ENCODE measurements at regions not wholly inside any gene's neighbourhood (a gene's known extent, or its start where the extent isn't known, plus 50 kb on each side); places are given as distances from the start of the nearest gene placed in this dataset.

- intact Hi-C loops (cut with micrococcal nuclease) (no loop called here), in situ Hi-C loops (cut with MboI) (no loop called here)
- ChIA-PET POLR2A (no interaction called here), CTCF (ENCODE audit: low intra/inter-chr PET ratio) (no interaction called here)
- H3K36me3 ChIP-seq (ENCODE audit: control insufficient read depth, insufficient read depth, low read length), result no peaks in the 10 kb centered on the region; the same call in 2 of the 3 replicates
- H2AFZ ChIP-seq (ENCODE audit: low read depth, low read length), result no peak overlapping the region
- H3K9me3 ChIP-seq (replicated peaks; ENCODE audit: control insufficient read depth, insufficient read depth, low read depth, low read length), result no peaks in the 10 kb centered on the region
- no peak overlapping the region for H3K27ac ChIP-seq (ENCODE audit: extremely low read depth, low read depth, low read length)
- no peaks in the 10 kb centered on the region for H3K79me2 ChIP-seq (ENCODE audit: control insufficient read depth, insufficient read depth, low read length)
- H3K9ac ChIP-seq (ENCODE audit: insufficient read depth in 1 of 2, low read depth in 2 of 2, low read length in 2 of 2), result no peak overlapping the region
- no peaks in the 10 kb centered on the region for H3K9me1 ChIP-seq (ENCODE audit: control insufficient read depth, insufficient read depth, low read length)
- no peaks in the 10 kb centered on the region for H3K27me3 ChIP-seq (ENCODE audit: control insufficient read depth in 2 of 2, insufficient read depth in 2 of 2, low read length in 2 of 2)
- H4K20me1 ChIP-seq (replicated peaks; ENCODE audit: control insufficient read depth, insufficient read depth, low read length), result no peaks in the 10 kb centered on the region
- no peak for DNase-seq (ENCODE audit: extremely low read depth in 1 of 4, low spot score in 3 of 4)
- no peak for FAIRE-seq
- no peak overlapping the region for H3K4me3 ChIP-seq
- H3K4me2 ChIP-seq (ENCODE audit: insufficient read depth, low read length), result no peak overlapping the region
- ATAC-seq, result no peak
- no peak for TF ChIP-seq ARNT (IDR thresholded peaks at IDR 0.05)
- TF ChIP-seq HDAC2 (IDR thresholded peaks at IDR 0.05), result no peak
- TF ChIP-seq NEUROD1 (IDR thresholded peaks at IDR 0.05; ENCODE audit: borderline replicate concordance, low read depth, low read length, partially characterized antibody), result no peak
- no peak for TF ChIP-seq ZNF324 (CRISPR knock-in tag; IDR thresholded peaks at IDR 0.05)
- no peak for TF ChIP-seq POLR3A (IDR thresholded peaks at IDR 0.05; ENCODE audit: borderline replicate concordance, extremely low read depth, insufficient read depth, insufficient read length)
- no peak for TF ChIP-seq NCOR1 (IDR thresholded peaks at IDR 0.05)
- TF ChIP-seq E2F3 (CRISPR knock-in tag; IDR thresholded peaks at IDR 0.05), result no peak
- TF ChIP-seq ILF3 (IDR thresholded peaks at IDR 0.05; ENCODE audit: borderline replicate concordance), result no peak
- TF ChIP-seq ZKSCAN8 (CRISPR knock-in tag; IDR thresholded peaks at IDR 0.05), result no peak
- TF ChIP-seq ZFP1 (CRISPR knock-in tag; IDR thresholded peaks at IDR 0.05), result no peak
- no peak for TF ChIP-seq ZFP30 (CRISPR knock-in tag; IDR thresholded peaks at IDR 0.05; ENCODE audit: borderline replicate concordance)
- TF ChIP-seq SP2 (IDR thresholded peaks at IDR 0.05; ENCODE audit: extremely low read depth, low read depth, low read length, poor library complexity, severe bottlenecking), result no peak
- TF ChIP-seq RNF219 (CRISPR knock-in tag; IDR thresholded peaks at IDR 0.05), result no peak
- WGBS (ENCODE audit: insufficient coverage, low coverage, missing lambda C conversion rate), result 53% methylated on average over 8 of the region's 8 CpGs
- no peaks in the 10 kb centered on the region for H3K4me1 ChIP-seq (replicated peaks in 1 of 2; ENCODE audit: control insufficient read depth in 2 of 2, insufficient read depth in 2 of 2, low read length in 2 of 2)
- no TSS peak for BruUV-seq (replicated peaks)
Observed at GRCh38 chr17:63191610-63192009, 225.6 kb downstream of the TANC2 start.
